HL-60/S4 treated with phorbol 12-myristate 13-acetate at 8.2 ng/mL for 4 days and 3 days (cell line): ENCODE measurements at regions not wholly inside any gene's neighbourhood (a gene's known extent, or its start where the extent isn't known, plus 50 kb on each side); places are given as distances from the start of the nearest gene placed in this dataset.
"Not testable (repeated sequence)": the region's sequence is repeated elsewhere in the genome, so short reads cannot be mapped to it uniquely, and the experiment has no call there.

Experiments used
- in situ Hi-C: fragments of 300-500 bp; cut with MboI; formaldehyde crosslinking; loops from 2 replicates; pipeline ENCODE4 v1.15.0; 2022; ENCODE audit warnings: low sequenced_read_pairs

GRCh38 chr3:10725067-10725466 is 91.0 kb upstream of the SLC6A11 start:
- in situ Hi-C loops = no loop called here

- in situ Hi-C loops = no loop called here
Observed at GRCh38 chr3:10725846-10726245, 90.2 kb upstream of the SLC6A11 start.

DNA sequence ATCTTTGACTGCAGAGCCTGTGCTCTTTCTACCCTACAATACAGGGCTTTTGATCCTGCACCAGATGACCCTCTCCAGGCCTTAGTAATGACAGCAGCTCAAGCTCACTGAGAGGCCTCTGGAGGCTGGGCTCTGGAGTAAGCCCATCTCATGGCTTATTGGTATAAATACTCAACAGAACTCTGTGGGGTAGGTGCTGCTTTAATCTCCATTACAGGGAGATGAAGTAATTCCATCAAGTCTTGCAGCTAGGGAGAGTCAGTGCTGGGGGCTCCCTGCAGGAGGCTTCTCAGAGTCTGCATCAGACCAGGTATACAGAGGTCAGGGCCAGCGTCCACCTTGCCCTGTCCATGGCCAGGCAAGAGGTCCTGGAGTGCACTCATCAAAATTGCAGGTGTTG is 89.2 kb upstream of the SLC6A11 start:
- in situ Hi-C loops = no loop called here

GRCh38 chr3:10729439-10729838 is 86.6 kb upstream of the SLC6A11 start:
- in situ Hi-C loops = no loop called here

DNA sequence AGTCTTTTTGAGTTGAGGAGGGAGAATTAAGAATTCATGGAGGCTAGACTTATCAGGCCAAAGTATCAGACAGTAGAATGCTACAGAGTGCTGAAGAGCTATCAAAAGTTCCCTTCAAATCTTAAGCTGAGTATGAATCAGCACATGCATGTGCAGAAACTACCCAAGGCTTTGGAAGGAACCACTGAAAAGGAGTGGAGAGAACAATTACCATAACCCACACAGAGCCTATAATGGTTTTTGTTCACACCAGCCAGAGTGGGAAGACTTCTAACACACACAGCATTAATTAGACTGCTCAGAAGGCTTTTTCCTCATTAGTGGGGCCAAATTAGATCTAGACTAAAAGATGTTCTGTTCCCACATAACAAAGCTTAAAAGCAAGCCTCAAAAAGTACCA is 83.7 kb upstream of the SLC6A11 start:
- in situ Hi-C loops = no loop called here

- in situ Hi-C loops = no loop called here
Observed at GRCh38 chr3:10733297-10733696, 82.7 kb upstream of the SLC6A11 start.

GRCh38 chr3:10736444-10736843 is 79.6 kb upstream of the SLC6A11 start:
- in situ Hi-C loops = not testable (repeated sequence)

DNA sequence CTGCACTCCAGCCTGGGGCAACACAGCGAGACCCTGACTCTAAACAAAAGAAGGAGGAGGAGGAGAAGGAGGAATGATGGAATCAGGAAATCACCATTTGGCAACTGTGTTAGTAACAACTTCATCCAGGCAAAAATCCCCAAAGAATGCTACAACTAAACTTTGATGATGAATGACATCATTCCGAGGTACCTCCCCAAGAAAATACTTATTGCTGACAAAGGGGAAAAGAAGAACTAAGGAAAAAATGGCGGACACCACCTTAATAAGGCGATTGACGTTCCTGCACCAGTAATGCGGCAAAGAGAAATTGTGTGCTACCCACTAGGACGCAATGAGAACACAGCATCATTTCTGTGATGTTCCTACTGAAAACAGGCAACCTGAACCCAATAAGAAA is 78.2 kb upstream of the SLC6A11 start:
- in situ Hi-C loops = no loop called here

DNA sequence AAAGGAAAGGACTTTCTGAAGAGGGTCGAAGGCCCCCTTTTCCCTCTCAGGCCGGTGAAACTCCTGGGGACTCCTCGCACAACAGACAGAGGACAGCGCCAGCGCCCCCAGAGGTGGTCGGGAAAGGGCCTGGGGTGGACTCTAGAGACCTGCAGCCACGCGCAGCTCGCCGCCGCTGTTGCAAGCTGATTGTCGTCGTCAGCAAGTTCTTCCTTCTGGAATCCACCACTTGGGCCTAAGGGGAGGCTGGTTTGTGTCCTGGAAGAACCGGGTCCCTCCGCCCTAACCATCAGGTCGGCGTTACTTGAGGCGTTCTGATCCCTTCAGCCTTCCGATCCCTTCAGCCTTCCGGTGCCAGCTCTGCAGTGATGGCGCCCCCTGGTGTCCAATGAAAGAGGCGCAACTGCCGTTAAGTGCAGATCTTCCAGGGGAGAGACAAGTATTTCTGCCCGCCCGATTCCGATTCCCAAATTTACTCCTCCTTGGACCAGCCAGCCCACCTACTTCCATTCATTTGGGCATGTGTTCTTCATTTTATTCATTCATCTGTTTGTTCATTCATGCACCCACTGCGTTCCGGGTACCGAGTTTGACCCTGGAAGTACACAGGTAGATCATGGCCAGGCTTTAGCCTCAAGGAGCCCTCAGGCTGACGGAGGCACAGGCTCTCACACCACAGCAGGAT is 77.2 kb upstream of the SLC6A11 start:
- in situ Hi-C loops = no loop called here

- in situ Hi-C loops = no loop called here
Observed at GRCh38 chr3:10740954-10741353, 75.1 kb upstream of the SLC6A11 start.

DNA sequence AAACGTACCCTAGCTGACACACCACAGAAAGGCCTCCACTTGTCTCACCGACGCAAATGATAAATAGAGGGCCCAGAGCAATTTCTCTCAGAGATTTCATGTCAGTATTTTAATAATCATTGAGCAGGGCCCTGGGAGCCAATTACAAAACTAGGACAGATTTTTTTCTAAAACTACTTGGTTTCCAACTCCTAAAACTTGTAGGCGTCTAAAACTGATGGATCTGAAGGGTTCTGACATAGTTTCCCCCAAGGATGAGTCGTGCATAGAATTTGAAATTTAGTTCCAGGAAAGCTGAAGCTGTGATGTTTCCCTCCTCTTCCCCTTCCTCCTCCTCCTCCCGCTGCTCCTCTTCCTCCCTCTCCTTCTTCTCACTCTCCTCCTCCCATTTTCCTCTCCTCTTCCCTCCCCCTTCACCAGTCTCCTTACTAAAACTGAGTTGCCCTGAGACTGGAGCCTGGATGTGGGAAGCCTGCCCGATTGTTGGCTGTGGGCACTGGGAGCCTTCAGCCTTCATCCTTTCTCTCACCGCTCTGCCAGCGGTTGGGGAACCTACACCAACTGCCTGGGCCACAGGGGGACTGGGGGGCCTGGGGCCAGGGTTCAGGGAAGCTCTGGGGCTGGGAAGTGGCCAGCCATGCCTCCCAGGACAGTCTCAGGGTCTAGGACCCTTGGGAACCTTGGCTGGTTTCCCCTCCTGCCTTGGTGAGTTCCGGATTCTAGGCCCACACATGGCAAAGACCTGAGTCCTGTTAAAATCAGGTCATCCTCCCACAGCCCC is 73.9 kb upstream of the SLC6A11 start:
- in situ Hi-C loops = no loop called here

DNA sequence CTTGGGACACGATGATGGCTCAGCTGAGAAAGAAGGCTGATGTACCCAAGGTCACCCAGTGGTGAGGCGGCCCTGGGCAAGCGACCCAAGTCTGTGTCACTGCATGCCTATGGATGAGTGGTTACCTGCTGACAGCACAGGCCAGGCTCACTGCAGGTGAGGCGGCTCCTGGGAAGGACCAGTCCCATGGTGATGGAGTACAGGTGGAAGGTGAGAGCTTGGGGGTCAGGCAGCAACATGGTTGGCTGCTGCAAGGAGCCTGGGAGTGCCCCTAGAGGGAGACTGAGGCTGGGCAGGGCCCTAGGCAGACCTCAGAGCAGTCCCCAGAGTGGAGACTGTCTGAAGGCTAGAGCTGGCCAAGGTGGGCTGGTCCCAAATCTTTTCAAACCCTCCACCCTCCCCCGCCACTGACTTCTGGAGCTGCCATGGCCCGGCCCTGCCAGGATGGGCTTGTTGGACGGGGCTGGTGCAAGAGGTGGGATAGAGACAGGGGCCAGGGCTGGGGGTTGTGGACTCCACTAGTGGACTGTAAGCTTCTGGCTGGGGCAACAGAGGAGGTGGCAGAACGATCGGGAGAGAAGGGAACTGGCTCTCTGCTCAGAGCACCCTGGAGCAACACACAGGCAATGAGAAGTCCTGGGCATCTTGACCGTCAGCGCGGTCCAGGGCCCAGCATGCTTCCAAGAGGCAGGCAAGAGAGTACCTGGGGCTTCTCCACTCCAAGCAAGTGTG is 72.5 kb upstream of the SLC6A11 start:
- in situ Hi-C loops = no loop called here

GRCh38 chr3:10744098-10744465 is 71.9 kb upstream of the SLC6A11 start:
- in situ Hi-C loops = no loop called here

DNA sequence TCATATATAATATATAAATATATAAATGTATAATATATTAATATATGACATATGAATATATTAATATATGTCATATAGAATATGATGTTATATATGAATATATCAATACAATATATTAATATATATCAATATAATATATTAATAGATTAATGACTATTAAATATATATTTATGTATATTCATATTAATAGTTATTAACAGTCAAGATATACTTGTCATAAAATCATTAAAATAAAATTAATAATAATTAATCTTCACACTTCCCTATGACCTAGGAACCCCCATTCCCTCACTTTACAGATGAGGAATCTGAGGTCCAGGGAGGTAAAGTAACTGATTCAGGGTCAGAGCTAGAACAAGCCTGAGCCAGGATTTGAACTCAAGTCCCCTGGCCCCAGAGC is 70.6 kb upstream of the SLC6A11 start:
- in situ Hi-C loops = no loop called here

GRCh38 chr3:10746001-10746400 is 70.0 kb upstream of the SLC6A11 start:
- in situ Hi-C loops = no loop called here

- in situ Hi-C loops = no loop called here
Observed at GRCh38 chr3:10746684-10747083, 69.3 kb upstream of the SLC6A11 start.

DNA sequence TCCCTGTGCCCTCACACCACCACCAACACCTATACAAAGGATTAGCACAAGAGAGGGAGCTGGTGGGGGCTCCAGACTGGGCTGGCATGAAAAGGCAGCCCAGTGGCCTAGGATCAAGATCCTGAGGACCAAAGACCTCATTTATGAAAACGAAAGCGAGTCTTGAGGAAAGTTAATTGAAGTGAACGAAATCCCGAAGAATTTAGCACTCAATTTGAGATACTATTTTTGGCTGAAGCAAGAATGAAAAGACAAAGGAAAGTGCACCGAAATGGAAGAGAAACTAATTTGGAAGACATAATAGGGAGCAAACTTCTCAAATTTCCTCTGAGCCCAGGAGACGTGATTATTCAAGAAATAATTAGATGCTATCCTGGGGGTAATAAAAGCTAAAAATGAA is 68.7 kb upstream of the SLC6A11 start:
- in situ Hi-C loops = no loop called here

DNA sequence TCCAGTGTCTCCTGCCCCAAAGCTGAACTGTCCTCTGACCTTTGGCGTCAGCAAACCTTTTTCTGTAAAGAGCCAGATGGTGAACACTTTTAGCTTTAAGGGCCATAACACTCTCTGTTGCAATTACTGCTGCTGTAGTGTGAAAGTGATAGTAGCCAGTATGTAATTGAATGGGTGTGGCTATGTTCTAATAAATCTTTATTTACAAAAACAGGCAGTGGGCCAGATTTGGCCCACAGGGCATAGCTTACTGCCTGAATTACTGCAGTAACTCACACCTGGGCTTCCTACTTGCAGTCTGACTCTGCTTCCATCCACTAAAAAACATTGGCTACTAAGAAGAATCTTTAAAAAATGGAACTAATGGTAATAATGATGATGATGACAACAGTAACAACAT is 68.0 kb upstream of the SLC6A11 start:
- in situ Hi-C loops = no loop called here

- in situ Hi-C loops = loop anchor here (10.0 to 25.0 kb wide), 2 partner anchors 301 to 908 kb away; no protein-coding TSS in a partner anchor
Observed at GRCh38 chr3:10753964-10754363, 62.1 kb upstream of the SLC6A11 start.

DNA sequence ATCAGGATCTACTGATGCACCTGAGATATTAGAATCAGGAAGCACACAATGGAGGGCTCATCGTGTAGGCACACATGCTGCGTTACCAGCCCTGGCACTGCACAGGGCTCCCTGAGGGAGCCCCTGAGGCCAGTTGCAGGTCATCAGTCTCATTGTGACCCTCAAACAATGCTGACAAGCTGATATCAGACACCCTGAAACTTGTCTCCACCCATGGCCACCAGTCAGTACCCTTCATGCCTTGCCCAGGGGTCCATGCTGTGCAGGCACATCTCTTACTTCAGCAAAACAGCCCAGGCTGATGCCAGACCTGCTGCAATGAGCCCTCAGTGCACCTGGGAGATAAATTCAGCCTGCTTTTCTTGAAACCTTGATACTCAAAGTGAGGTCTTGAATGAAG is 59.5 kb upstream of the SLC6A11 start:
- in situ Hi-C loops = loop anchor here (10.0 to 25.0 kb wide), 2 partner anchors 298 to 906 kb away; no protein-coding TSS in a partner anchor

- in situ Hi-C loops = loop anchor here (10.0 to 25.0 kb wide), 2 partner anchors 298 to 905 kb away; no protein-coding TSS in a partner anchor
Observed at GRCh38 chr3:10757021-10757820, 58.8 kb upstream of the SLC6A11 start.
